ENCODE measurements at regions not wholly inside any gene's neighbourhood (a gene's known extent, or its start where the extent isn't known, plus 50 kb on each side); places are given as distances from the start of the nearest gene placed in this dataset.

GRCh38 chr13:88585861-88586260, 914.7 kb downstream of the SLITRK5 start:
- no peak overlapping the region for H3K27ac ChIP-seq
- no peak for ATAC-seq
- H3K4me3 ChIP-seq = no peak overlapping the region
- no peaks in the 10 kb centered on the region for H3K36me3 ChIP-seq
- no peaks in the 10 kb centered on the region for H3K27me3 ChIP-seq
- no peaks in the 10 kb centered on the region for H3K9me3 ChIP-seq
- 25 to 29% methylated on average over 2 of the region's 2 CpGs for WGBS, 2 donors (ENCODE audit: low coverage in 1 of 2)
- no peak for TF ChIP-seq CTCF (IDR thresholded peaks at IDR 0.05)
- TF ChIP-seq EP300 (IDR thresholded peaks at IDR 0.05) = no peak
- TF ChIP-seq POLR2A (IDR thresholded peaks at IDR 0.05) = no peak
- TF ChIP-seq POLR2AphosphoS5 (IDR thresholded peaks at IDR 0.05) = no peak
- H3K4me1 ChIP-seq = no peaks in the 10 kb centered on the region

- H3K27me3 ChIP-seq = no peaks in the 10 kb centered on the region
- ATAC-seq = no peak
Measured at GRCh38 chr13:88586263-88586662, 915.1 kb downstream of the SLITRK5 start.

GRCh38 chr13:88590574-88590973, 919.4 kb downstream of the SLITRK5 start:
- Histone ChIP-seq H3K27me3 (no peaks in the 10 kb centered on the region), H3K4me3 (no peak overlapping the region), H3K4me1 (no peaks in the 10 kb centered on the region), H3K36me3 (no peaks in the 10 kb centered on the region), H3K27ac (no peak overlapping the region), H3K9me3 (peaks cover 0 to 34% (median 0%) of the 10 kb centered on the region in 3 donors)
- 45 to 69% methylated on average over 1 of the region's 1 CpG for WGBS, 2 donors (ENCODE audit: low coverage in 1 of 2)
- ATAC-seq = no peak
- TF ChIP-seq EP300 (IDR thresholded peaks at IDR 0.05) (no peak), CTCF (IDR thresholded peaks at IDR 0.05) (no peak), POLR2AphosphoS5 (IDR thresholded peaks at IDR 0.05) (no peak), POLR2A (IDR thresholded peaks at IDR 0.05) (no peak)

More at GRCh38 chr13:88586263-88586662, 915.1 kb downstream of the SLITRK5 start:
- H3K9me3 ChIP-seq = no peaks in the 10 kb centered on the region
- H3K36me3 ChIP-seq = no peaks in the 10 kb centered on the region
- TF ChIP-seq EP300 (IDR thresholded peaks at IDR 0.05) = no peak
- no peak for TF ChIP-seq POLR2A (IDR thresholded peaks at IDR 0.05)
- no peak for TF ChIP-seq POLR2AphosphoS5 (IDR thresholded peaks at IDR 0.05)
- TF ChIP-seq CTCF (IDR thresholded peaks at IDR 0.05) = no peak
- H3K4me1 ChIP-seq = no peaks in the 10 kb centered on the region
- H3K27ac ChIP-seq = no peak overlapping the region
- no peak overlapping the region for H3K4me3 ChIP-seq

- no peak for ATAC-seq
- no peak overlapping the region for H3K27ac ChIP-seq
- 75 to 83% methylated on average over 1 of the region's 1 CpG for WGBS, 2 donors (ENCODE audit: low coverage in 1 of 2)
- no peaks in the 10 kb centered on the region for H3K27me3 ChIP-seq
- no peak for TF ChIP-seq EP300 (IDR thresholded peaks at IDR 0.05)
- no peak for TF ChIP-seq POLR2A (IDR thresholded peaks at IDR 0.05)
- TF ChIP-seq CTCF (IDR thresholded peaks at IDR 0.05) = no peak
- no peak for TF ChIP-seq POLR2AphosphoS5 (IDR thresholded peaks at IDR 0.05)
- H3K36me3 ChIP-seq = no peaks in the 10 kb centered on the region
- no peak overlapping the region for H3K4me3 ChIP-seq
- H3K9me3 ChIP-seq = peaks cover 0 to 34% (median 0%) of the 10 kb centered on the region in 3 donors
- no peaks in the 10 kb centered on the region for H3K4me1 ChIP-seq
Measured at GRCh38 chr13:88592105-88592504, 920.9 kb downstream of the SLITRK5 start.

GRCh38 chr13:88601949-88602348, 930.8 kb downstream of the SLITRK5 start:
- TF ChIP-seq POLR2AphosphoS5 (IDR thresholded peaks at IDR 0.05) = no peak
- no peak for TF ChIP-seq EP300 (IDR thresholded peaks at IDR 0.05)
- no peak for TF ChIP-seq POLR2A (IDR thresholded peaks at IDR 0.05)
- TF ChIP-seq CTCF (IDR thresholded peaks at IDR 0.05) = no peak
- H3K4me1 ChIP-seq = no peaks in the 10 kb centered on the region
- no peaks in the 10 kb centered on the region for H3K9me3 ChIP-seq
- no peak overlapping the region for H3K27ac ChIP-seq
- no peak for ATAC-seq
- H3K4me3 ChIP-seq = no peak overlapping the region
- no peaks in the 10 kb centered on the region for H3K36me3 ChIP-seq
- 55 to 66% methylated on average over 2 of the region's 2 CpGs for WGBS, 2 donors (ENCODE audit: low coverage in 1 of 2)
- no peaks in the 10 kb centered on the region for H3K27me3 ChIP-seq

Measured in gastroesophageal sphincter (tissue), 4 donors.